SK-N-SH treated with all-trans-retinoic acid at 6 μM for 48 hours (cell line): ENCODE measurements at regions not wholly inside any gene's neighbourhood (a gene's known extent, or its start where the extent isn't known, plus 50 kb on each side); places are given as distances from the start of the nearest gene placed in this dataset.

Source experiments
- BACH2 ChIP-seq: fragments of 250-450 bp; sonication (Bioruptor Pico); IDR thresholded peaks from 2 replicates; pipeline ENCODE4 v1.9.0; 2021; ENCODE audit warnings: mild to moderate bottlenecking, borderline replicate concordance
- ESRRG ChIP-seq: fragments of 250-450 bp; sonication (Bioruptor Pico); IDR thresholded peaks from 2 replicates; pipeline ENCODE4 v1.6.1; 2021; ENCODE audit warnings: mild to moderate bottlenecking
- GLIS3 ChIP-seq: fragments of 250-450 bp; sonication (Bioruptor Pico); IDR thresholded peaks from 2 replicates; pipeline ENCODE4 v1.5.0; 2020; ENCODE audit warnings: mild to moderate bottlenecking, moderate library complexity
- ISL1 ChIP-seq: fragments of 250-450 bp; sonication (Bioruptor Pico); IDR thresholded peaks from 2 replicates; pipeline ENCODE4 v2.1.2; 2022; ENCODE audit warnings: mild to moderate bottlenecking, moderate library complexity
- PATZ1 ChIP-seq: fragments of 250-450 bp; sonication (Bioruptor Pico); IDR thresholded peaks from 2 replicates; pipeline ENCODE4 v1.8.0; 2020; ENCODE audit warnings: mild to moderate bottlenecking, moderate library complexity, borderline replicate concordance
- TCF4 ChIP-seq: fragments of 250-450 bp; sonication (Bioruptor Pico); IDR thresholded peaks from 2 replicates; pipeline ENCODE4 v1.8.0; 2021; ENCODE audit warnings: mild to moderate bottlenecking, moderate library complexity, borderline replicate concordance
- ZFP3 ChIP-seq: fragments of 250-450 bp; sonication (Bioruptor Pico); IDR thresholded peaks from 2 replicates; pipeline ENCODE4 v1.5.0; 2020; ENCODE audit warnings: mild to moderate bottlenecking, moderate library complexity
- ZFP30 ChIP-seq: fragments of 450-650 bp; formaldehyde crosslinking; IDR thresholded peaks from 2 replicates; pipeline ENCODE4 v1.5.0; 2022; ENCODE audit warnings: mild to moderate bottlenecking, moderate library complexity
- TF ChIP-seq, protein P1 (sequence below): fragments of 250-450 bp; sonication (Bioruptor Pico); IDR thresholded peaks from 2 replicates; pipeline ENCODE4 v1.5.1; 2021; ENCODE audit warnings: mild to moderate bottlenecking, moderate library complexity

DNA sequence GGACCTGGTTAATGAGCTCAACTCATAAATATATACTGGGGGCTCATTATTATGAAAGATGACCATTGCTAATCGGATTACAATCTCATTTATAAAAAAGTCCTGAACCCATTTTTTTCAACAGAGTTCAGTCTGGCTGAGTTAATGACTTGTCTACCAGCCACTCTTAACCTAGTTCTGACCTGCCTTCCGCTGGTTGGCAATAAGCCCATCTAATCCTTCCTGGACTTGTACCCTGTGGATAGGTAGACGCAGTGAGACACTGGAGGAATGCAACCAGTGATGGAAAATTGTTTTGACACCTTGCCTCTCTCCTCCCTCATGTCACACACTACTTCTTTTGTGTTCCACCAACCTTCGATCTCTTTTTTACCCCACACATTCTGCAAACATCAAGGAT lies 279.9 kb downstream of the FOXO1 start:
- no peak for TF ChIP-seq TCF4 (CRISPR knock-in tag)
- no peak for TF ChIP-seq ZFP3
- no peak for TF ChIP-seq PATZ1 (CRISPR knock-in tag)
- TF ChIP-seq ZFP30 (CRISPR knock-in tag): no peak
- TF ChIP-seq GLIS3 (CRISPR knock-in tag): no peak
- no peak for TF ChIP-seq BACH2
- no peak for TF ChIP-seq ESRRG (CRISPR knock-in tag)
- TF ChIP-seq ISL1 (CRISPR knock-in tag): no peak
- TF ChIP-seq, protein P1, sequence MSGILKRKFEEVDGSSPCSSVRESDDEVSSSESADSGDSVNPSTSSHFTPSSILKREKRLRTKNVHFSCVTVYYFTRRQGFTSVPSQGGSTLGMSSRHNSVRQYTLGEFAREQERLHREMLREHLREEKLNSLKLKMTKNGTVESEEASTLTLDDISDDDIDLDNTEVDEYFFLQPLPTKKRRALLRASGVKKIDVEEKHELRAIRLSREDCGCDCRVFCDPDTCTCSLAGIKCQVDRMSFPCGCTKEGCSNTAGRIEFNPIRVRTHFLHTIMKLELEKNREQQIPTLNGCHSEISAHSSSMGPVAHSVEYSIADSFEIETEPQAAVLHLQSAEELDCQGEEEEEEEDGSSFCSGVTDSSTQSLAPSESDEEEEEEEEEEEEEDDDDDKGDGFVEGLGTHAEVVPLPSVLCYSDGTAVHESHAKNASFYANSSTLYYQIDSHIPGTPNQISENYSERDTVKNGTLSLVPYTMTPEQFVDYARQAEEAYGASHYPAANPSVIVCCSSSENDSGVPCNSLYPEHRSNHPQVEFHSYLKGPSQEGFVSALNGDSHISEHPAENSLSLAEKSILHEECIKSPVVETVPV: no peak
